AG04450 (cell line): ENCODE measurements at regions not wholly inside any gene's neighbourhood (a gene's known extent, or its start where the extent isn't known, plus 50 kb on each side); places are given as distances from the start of the nearest gene placed in this dataset.

Experiments
- CTCF ChIA-PET: fragments of 300-600, 350-600 bp; formaldehyde crosslinking; extraction: SDS; loops from one replicate; lab custom pipeline; 2022; ENCODE audit warnings: antibody characterized with exemption, inconsistent platforms; lab: Charles Lee
- POLR2A ChIA-PET: fragments of 350-600 bp; formaldehyde crosslinking; extraction: SDS; loops from one replicate; lab custom pipeline; 2021; ENCODE audit warnings: antibody characterized with exemption, inconsistent platforms; lab: Yijun Ruan, JAX
- DNase-seq: peaks from one replicate; pipeline ENCODE4 v3.0.0-alpha.2; 2011; ENCODE audit warnings: low read depth, low spot score
- H3K27ac ChIP-seq: one replicate; pipeline ENCODE4 v1.5.1; 2012; ENCODE audit warnings: low read depth, low read length, control low read depth
- H3K27me3 ChIP-seq: one replicate; pipeline ENCODE4 v1.6.0; 2012; ENCODE audit warnings: low read length; ENCODE audit not compliant: control insufficient read depth, insufficient read depth
- H3K4me3 ChIP-seq: 2 replicates; pipeline ENCODE4 v1.5.1; 2011; ENCODE audit warnings: mild to moderate bottlenecking, low read depth, low read length, control low read depth
- H3K9me3 ChIP-seq: 2 replicates; pipeline ENCODE4 v1.5.1; 2012; ENCODE audit warnings: low read length; ENCODE audit not compliant: control insufficient read depth, insufficient read depth
- TF ChIP-seq, protein P1 (sequence below): IDR thresholded peaks from 2 replicates; pipeline ENCODE4 v1.5.1; 2011; ENCODE audit warnings: low read depth, low read length, control low read depth, inconsistent platforms

DNA sequence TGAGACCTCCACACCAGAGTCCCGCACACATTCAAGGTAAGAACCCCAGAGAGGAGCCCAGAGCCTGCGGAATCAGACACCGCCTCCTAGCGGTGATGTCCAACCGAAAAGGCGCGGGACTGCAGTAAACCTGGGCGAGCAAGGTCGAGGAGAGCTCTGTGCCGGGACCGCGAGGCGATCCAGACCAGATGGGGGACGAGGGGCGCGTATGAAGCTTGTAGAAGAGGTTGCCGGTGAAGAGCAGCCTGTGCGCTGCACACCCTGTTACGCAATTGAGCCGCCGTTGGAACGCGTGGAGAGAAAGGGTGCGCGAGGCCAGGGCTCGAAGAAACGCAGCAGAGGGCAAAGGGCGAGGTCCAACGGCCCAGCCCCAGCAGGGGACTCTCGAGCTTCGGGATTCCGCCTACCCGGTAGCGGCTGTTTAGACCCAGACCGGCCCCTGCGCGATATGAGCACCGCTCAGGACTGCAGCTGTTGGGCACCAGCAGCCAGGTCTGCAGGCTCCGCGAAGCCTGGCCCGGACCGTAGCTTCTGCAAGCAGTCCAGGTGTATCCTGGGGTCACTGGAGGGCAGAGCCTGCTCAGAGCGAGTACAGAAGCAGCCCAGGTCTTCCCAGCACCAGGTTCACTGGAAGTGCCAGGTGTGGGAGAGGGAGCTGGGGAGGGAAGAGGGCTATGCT lies 65.9 kb upstream of the ZNF599 start:
- TF ChIP-seq, protein P1, sequence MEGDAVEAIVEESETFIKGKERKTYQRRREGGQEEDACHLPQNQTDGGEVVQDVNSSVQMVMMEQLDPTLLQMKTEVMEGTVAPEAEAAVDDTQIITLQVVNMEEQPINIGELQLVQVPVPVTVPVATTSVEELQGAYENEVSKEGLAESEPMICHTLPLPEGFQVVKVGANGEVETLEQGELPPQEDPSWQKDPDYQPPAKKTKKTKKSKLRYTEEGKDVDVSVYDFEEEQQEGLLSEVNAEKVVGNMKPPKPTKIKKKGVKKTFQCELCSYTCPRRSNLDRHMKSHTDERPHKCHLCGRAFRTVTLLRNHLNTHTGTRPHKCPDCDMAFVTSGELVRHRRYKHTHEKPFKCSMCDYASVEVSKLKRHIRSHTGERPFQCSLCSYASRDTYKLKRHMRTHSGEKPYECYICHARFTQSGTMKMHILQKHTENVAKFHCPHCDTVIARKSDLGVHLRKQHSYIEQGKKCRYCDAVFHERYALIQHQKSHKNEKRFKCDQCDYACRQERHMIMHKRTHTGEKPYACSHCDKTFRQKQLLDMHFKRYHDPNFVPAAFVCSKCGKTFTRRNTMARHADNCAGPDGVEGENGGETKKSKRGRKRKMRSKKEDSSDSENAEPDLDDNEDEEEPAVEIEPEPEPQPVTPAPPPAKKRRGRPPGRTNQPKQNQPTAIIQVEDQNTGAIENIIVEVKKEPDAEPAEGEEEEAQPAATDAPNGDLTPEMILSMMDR = peak; percentile 42
- H3K4me3 ChIP-seq = no peak overlapping the region
- POLR2A ChIA-PET = no interaction called here
- CTCF ChIA-PET = interaction anchor here (1.2 to 1.3 kb wide), 2 partner anchors 16 to 31 kb away, joined by 3 to 7 read pairs; no protein-coding TSS in a partner anchor
- H3K27me3 ChIP-seq = no peaks in the 10 kb centered on the region
- DNase-seq = no peak
- H3K9me3 ChIP-seq = no peaks in the 10 kb centered on the region; the same call in 1 of the 2 replicates
- no peak overlapping the region for H3K27ac ChIP-seq

- no peak for DNase-seq
- CTCF ChIA-PET = interaction anchor here (1.2 to 1.3 kb wide), 2 partner anchors 15 to 30 kb away, joined by 3 to 7 read pairs; no protein-coding TSS in a partner anchor
Measured at GRCh38 chr19:34838248-34838647, 65.2 kb upstream of the ZNF599 start.

GRCh38 chr19:34837262-34837661 lies 64.2 kb upstream of the ZNF599 start:
- Histone ChIP-seq H3K27me3 (no peaks in the 10 kb centered on the region), H3K4me3 (no peak overlapping the region), H3K9me3 (no peaks in the 10 kb centered on the region; the same call in 1 of the 2 replicates), H3K27ac (no peak overlapping the region)
- DNase-seq = no peak
- POLR2A ChIA-PET = no interaction called here
- TF ChIP-seq, protein P1 = no peak
- CTCF ChIA-PET = interaction anchor here (0.6 kb wide), 1 partner anchor 116 kb away, joined by 3 read pairs; no protein-coding TSS in a partner anchor

More at GRCh38 chr19:34838248-34838647, 65.2 kb upstream of the ZNF599 start:
- Histone ChIP-seq H3K9me3 (no peaks in the 10 kb centered on the region; the same call in 1 of the 2 replicates), H3K27ac (no peak overlapping the region), H3K4me3 (no peak overlapping the region), H3K27me3 (no peaks in the 10 kb centered on the region)
- TF ChIP-seq, protein P1 = no peak
- POLR2A ChIA-PET = no interaction called here

GRCh38 chr19:34835631-34836351 lies 62.8 kb upstream of the ZNF599 start:
- CTCF ChIA-PET = no interaction called here
- no peak for DNase-seq
- POLR2A ChIA-PET = no interaction called here
- Histone ChIP-seq H3K9me3 (no peaks in the 10 kb centered on the region; the same call in 1 of the 2 replicates), H3K27ac (no peak overlapping the region), H3K4me3 (no peak overlapping the region), H3K27me3 (no peaks in the 10 kb centered on the region)
- TF ChIP-seq, protein P1 = no peak
